ENCODE measurements at regions not wholly inside any gene's neighbourhood (a gene's known extent, or its start where the extent isn't known, plus 50 kb on each side); places are given as distances from the start of the nearest gene placed in this dataset.
"Not testable (repeated sequence)": the region's sequence is repeated elsewhere in the genome, so short reads cannot be mapped to it uniquely, and the experiment has no call there.

DNA sequence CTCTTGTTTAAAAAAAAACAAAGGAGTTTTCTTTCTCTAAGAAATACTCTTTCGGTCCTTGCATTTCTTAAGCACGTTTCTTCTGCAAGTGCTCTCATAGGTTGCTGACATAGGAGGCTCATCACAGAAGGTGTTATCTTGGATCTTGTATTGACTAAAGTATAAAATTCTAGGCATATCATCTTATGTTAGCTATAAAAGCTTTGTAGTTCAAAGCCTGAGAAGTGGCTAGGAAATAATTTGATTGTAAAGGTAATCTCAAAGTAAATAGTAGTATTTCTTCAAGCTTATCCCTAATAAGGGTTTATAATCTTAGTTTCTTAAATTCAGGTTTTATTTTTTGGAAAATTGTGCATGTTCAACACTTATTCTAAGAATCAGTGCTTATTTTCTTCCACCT is 778.9 kb downstream of the TMTC2 start:
- Histone ChIP-seq H3K4me3 (no peak overlapping the region), H4K20me1 (no peaks in the 10 kb centered on the region), H3K9me3 (replicated peaks in 1 of 11) (no peaks in the 10 kb centered on the region), H3K27me3 (no peaks in the 10 kb centered on the region), H3K27ac (no peak overlapping the region), H3K36me3 (no peaks in the 10 kb centered on the region), H3K9ac (no peak overlapping the region), H3K4me2 (no peak overlapping the region), H3K4me1 (no peaks in the 10 kb centered on the region)
- TF ChIP-seq Cebpa-rat (IDR thresholded peaks at IDR 0.05) = no peak

DNA sequence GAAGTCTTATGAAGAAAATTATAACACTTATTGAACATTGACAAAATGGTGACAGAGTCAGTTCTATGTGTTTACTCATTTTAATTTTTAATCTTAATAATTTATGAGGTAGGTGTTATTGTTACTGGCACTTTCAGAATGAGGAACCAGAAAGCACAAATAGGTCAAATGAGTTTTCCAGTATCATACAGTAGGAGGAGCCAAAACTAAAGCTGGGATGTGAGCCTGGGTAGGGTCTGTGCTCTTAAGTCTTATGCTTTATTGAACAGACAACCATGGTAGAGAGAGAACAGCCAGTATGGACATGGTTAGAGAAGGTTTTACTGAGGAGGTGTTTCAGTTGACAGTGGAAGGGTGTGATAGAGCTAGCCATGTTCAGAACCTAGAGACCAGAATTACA is 775.7 kb downstream of the TMTC2 start:
- H4K20me1 ChIP-seq = no peaks in the 10 kb centered on the region
- no peak overlapping the region for H3K9ac ChIP-seq
- no peaks in the 10 kb centered on the region for H3K4me1 ChIP-seq
- H3K9me3 ChIP-seq (replicated peaks in 1 of 11) = no peaks in the 10 kb centered on the region
- no peaks in the 10 kb centered on the region for H3K27me3 ChIP-seq
- H3K4me2 ChIP-seq = no peak overlapping the region
- H3K27ac ChIP-seq = no peak overlapping the region
- H3K4me3 ChIP-seq = no peak overlapping the region
- TF ChIP-seq Cebpa-rat (IDR thresholded peaks at IDR 0.05) = no peak
- H3K36me3 ChIP-seq = no peaks in the 10 kb centered on the region

DNA sequence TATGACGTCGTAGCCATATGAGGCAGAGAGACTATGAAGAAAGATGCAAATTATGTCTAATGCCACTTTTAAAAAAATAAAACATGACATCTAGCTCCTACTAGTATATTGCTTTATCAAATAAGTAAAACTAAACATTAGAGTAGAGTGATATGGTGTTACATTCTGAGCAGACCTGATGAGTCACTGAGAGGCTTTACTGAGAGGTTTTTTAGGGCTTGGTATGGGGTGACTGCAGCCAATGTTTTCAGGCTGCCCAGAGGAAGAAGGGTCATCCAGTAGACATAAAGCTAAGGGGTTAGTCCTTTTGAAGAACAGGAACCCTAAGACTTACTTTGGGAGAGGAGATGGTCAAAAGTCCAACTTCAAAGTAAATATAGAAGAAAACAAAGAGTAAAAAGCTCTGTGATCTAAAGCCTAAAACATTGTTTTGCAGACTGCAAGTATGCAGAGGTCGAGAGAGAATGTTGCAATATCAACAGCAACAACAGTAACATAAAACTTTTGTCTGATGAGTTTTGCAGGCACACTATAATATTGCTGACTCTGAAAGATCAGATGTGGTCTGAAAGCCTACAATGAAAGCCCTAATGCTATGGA is 774.7 kb downstream of the TMTC2 start:
- H3K4me2 ChIP-seq = no peak overlapping the region
- no peaks in the 10 kb centered on the region for H4K20me1 ChIP-seq
- H3K27ac ChIP-seq = no peak overlapping the region
- no peaks in the 10 kb centered on the region for H3K9me3 ChIP-seq (replicated peaks in 1 of 11)
- no peak for TF ChIP-seq Cebpa-rat (IDR thresholded peaks at IDR 0.05)
- no peaks in the 10 kb centered on the region for H3K27me3 ChIP-seq
- H3K9ac ChIP-seq = no peak overlapping the region
- H3K4me1 ChIP-seq = no peaks in the 10 kb centered on the region
- H3K36me3 ChIP-seq = no peaks in the 10 kb centered on the region
- H3K4me3 ChIP-seq = no peak overlapping the region

DNA sequence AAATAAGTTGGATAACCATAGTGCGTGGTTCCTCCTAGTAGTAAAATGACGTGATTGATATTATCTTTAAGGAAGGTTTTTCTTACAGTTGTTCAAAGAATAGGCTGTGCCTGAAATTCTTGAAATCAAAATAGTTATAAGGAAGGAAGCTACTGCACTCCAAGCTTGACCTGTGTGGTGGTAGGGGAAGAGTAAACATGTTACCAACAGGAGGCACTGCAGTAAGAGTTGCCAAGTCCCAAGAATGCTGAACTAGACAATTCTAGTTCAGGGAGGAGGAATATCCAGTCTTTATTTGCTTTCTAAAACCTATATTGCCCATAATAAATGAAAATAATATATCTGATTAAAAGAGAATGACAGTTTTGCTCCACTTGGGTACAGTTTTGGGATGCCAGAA is 764.5 kb downstream of the TMTC2 start:
- Histone ChIP-seq H3K4me1 (peaks cover 0 to 6% (median 0%) of the 10 kb centered on the region in 10 experiments; a peak in 2 of 20 replicates), H3K27ac (no peak overlapping the region), H3K27me3 (no peaks in the 10 kb centered on the region), H3K4me3 (no peak overlapping the region), H3K36me3 (no peaks in the 10 kb centered on the region), H4K20me1 (no peaks in the 10 kb centered on the region), H3K9me3 (replicated peaks in 1 of 11) (no peaks in the 10 kb centered on the region), H3K4me2 (no peak overlapping the region), H3K9ac (no peak overlapping the region)
- no peak for TF ChIP-seq Cebpa-rat (IDR thresholded peaks at IDR 0.05)

DNA sequence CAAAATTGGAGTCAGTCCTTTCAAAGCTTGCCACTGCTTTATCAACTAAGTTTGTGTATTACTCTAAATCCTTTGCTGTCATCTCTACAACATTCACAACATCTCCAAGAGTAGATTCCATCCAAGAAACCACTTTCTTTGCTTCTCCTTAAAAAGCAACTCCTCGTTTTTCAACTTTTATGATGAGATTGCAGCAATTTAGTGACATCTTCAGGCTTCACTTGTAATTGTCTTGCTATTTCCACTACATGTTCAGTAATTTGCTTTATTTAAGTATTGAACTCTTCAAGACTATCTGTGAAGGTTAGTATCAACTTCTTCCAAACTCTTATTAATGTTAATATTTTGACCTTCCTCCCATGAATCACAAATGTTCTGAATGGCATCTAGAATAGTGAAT is 747.9 kb downstream of the TMTC2 start:
- Histone ChIP-seq H3K4me2 (no peak overlapping the region), H3K4me3 (no peak overlapping the region), H3K27ac (no peak overlapping the region), H3K36me3 (no peaks in the 10 kb centered on the region), H3K27me3 (no peaks in the 10 kb centered on the region), H3K9ac (no peak overlapping the region), H3K9me3 (replicated peaks in 1 of 11) (peaks cover 0 to 12% (median 3%) of the 10 kb centered on the region in 11 experiments; a peak in 7 of 22 replicates), H3K4me1 (no peaks in the 10 kb centered on the region), H4K20me1 (no peaks in the 10 kb centered on the region)
- no peak for TF ChIP-seq Cebpa-rat (IDR thresholded peaks at IDR 0.05)

DNA sequence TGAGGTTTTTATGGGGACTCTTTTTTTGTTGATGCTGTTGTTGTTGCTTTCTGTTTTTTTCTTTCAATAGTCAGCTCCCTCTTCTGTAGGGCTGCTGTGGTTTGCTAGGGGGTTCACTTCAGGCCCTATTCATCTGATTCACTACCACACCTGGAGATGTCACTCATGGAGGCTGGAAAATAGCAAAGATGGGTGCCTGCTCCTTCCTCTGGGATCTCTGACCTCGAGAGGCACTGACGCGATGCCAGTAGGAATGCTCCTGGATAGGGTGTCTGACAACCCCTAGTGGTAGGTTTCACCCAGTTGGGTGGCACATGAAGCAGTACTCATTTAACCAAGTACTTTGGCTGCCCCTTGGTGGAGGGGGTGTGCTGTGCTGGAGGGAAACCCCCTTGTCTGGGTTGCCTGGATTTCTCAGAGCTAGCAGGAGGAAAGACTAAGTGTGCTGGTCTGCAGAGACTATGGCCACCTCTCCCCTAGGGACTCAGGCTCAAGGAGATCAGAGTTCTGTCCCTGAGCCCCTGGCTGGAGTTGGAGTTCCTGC is 745.5 kb downstream of the TMTC2 start:
- no peaks in the 10 kb centered on the region for H3K4me1 ChIP-seq
- no peak overlapping the region for H3K4me2 ChIP-seq
- H3K9me3 ChIP-seq (replicated peaks in 1 of 11) = peaks cover 0 to 12% (median 3%) of the 10 kb centered on the region in 11 experiments; a peak in 7 of 22 replicates
- no peaks in the 10 kb centered on the region for H4K20me1 ChIP-seq
- no peaks in the 10 kb centered on the region for H3K27me3 ChIP-seq
- H3K27ac ChIP-seq = no peak overlapping the region
- no peak for TF ChIP-seq Cebpa-rat (IDR thresholded peaks at IDR 0.05)
- H3K4me3 ChIP-seq = no peak overlapping the region
- no peaks in the 10 kb centered on the region for H3K36me3 ChIP-seq
- no peak overlapping the region for H3K9ac ChIP-seq

DNA sequence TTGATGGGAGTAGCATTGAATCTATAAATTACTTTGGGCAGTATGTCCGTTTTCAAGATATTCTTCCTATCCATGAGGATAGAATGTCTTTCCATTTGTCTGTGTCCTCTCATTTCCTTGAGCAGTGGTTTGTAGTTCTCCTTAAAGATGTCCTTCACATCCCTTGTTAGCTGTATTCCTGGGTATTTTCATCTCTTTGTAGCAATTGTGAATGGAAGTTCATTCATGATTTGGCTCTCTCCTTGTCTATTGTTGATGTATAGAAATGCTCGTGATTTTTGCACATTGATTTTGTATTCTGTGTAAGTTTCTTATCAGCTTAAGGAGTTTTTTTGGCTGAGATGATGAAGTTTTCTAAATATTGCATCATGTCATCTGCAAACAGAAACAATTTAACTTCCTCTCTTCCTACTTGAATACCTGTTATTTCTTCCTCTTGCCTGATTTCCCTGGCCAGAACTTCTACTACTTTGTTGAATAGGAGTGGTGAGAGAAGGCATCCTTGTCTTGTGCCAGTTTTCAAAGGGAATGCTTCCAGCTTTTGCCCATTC is 741.0 kb downstream of the TMTC2 start:
- H4K20me1 ChIP-seq, H3K4me3 ChIP-seq, H3K4me1 ChIP-seq, H3K36me3 ChIP-seq, H3K9ac ChIP-seq, H3K27me3 ChIP-seq, H3K4me2 ChIP-seq, H3K27ac ChIP-seq: not testable (repeated sequence)
- peaks cover 0 to 12% (median 3%) of the 10 kb centered on the region in 11 experiments; a peak in 7 of 22 replicates for H3K9me3 ChIP-seq (replicated peaks in 1 of 11)

DNA sequence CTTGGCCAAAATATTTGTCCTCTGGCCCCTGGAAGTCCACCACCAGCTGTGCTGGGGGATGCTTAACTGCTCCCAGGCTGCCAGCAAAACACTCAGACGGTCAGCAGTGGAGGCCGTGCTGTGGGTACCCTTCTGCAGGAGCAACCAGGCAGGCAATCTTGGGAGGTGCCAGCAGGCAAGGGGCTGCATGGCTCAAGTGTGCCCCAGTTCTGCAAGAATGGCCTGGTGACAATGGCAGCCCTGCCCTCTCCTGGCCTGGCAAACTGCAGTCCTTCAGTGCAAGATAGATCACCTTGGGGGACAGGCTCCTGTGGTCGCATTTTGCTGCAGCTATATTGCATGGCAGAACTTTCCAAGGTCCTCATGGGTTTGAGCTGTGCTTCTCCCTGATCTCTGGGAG is 728.3 kb downstream of the TMTC2 start:
- no peaks in the 10 kb centered on the region for H3K27me3 ChIP-seq
- peaks cover 0 to 6% (median 0%) of the 10 kb centered on the region in 11 experiments; a peak in 3 of 22 replicates for H3K9me3 ChIP-seq (replicated peaks in 1 of 11)
- no peaks in the 10 kb centered on the region for H4K20me1 ChIP-seq
- H3K9ac ChIP-seq = no peak overlapping the region
- H3K27ac ChIP-seq = no peak overlapping the region
- H3K4me1 ChIP-seq = no peaks in the 10 kb centered on the region
- no peaks in the 10 kb centered on the region for H3K36me3 ChIP-seq
- no peak overlapping the region for H3K4me2 ChIP-seq
- TF ChIP-seq Cebpa-rat (IDR thresholded peaks at IDR 0.05) = no peak
- no peak overlapping the region for H3K4me3 ChIP-seq

DNA sequence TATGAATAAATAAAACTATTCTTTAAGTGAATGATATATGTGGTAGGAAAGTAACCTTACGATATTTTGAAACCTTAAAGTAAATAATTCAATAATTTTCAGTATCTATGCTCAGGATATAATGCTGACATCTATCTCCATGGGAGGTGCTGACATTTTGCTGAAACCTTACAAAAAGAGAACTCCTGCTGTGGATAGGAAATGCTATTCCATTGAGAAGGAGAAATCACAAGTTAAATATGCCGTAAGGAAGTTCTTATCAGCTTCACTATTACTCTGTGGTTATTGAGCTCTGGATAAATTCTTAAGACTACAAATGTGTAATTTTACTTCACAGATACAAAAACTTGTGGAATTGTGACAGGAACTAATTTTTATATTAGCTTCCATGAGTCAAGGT is 722.1 kb downstream of the TMTC2 start:
- Histone ChIP-seq H3K27ac (no peak overlapping the region), H3K27me3 (no peaks in the 10 kb centered on the region), H3K9ac (no peak overlapping the region), H3K9me3 (replicated peaks in 1 of 11) (peaks cover 0 to 6% (median 0%) of the 10 kb centered on the region in 11 experiments; a peak in 3 of 22 replicates), H4K20me1 (no peaks in the 10 kb centered on the region), H3K4me3 (no peak overlapping the region), H3K4me1 (no peaks in the 10 kb centered on the region), H3K4me2 (no peak overlapping the region), H3K36me3 (no peaks in the 10 kb centered on the region)
- TF ChIP-seq Cebpa-rat (IDR thresholded peaks at IDR 0.05) = no peak

DNA sequence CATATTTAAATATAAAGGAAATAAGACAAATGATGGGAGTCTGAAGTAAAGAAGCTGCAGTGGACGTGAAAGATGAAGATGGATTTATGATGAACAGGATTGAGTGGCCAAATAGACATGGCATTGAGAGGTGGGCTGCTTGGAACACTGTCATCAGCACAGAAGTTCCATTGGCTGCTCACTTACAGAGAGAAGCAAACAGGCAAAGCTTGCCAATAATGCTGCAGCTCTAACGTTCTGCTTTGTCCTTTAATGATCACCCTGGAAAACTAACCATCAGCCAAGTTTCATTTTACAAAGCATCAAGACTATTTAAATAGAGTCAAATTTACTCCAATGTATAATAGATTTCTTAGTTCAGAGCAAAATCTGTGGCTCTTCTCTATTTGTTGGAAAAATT is 721.4 kb downstream of the TMTC2 start:
- no peak overlapping the region for H3K9ac ChIP-seq
- no peak for TF ChIP-seq Cebpa-rat (IDR thresholded peaks at IDR 0.05)

More for the DNA sequence above, 721.4 kb downstream of the TMTC2 start:
- no peaks in the 10 kb centered on the region for H3K27me3 ChIP-seq
- no peaks in the 10 kb centered on the region for H4K20me1 ChIP-seq
- no peak overlapping the region for H3K4me2 ChIP-seq
- H3K4me1 ChIP-seq = no peaks in the 10 kb centered on the region
- H3K36me3 ChIP-seq = no peaks in the 10 kb centered on the region
- H3K4me3 ChIP-seq = no peak overlapping the region
- H3K9me3 ChIP-seq (replicated peaks in 1 of 11) = peaks cover 0 to 6% (median 0%) of the 10 kb centered on the region in 11 experiments; a peak in 3 of 22 replicates
- no peak overlapping the region for H3K27ac ChIP-seq
